HPDE6-E6E7 (cell line): ENCODE measurements at regions not wholly inside any gene's neighbourhood (a gene's known extent, or its start where the extent isn't known, plus 50 kb on each side); places are given as distances from the start of the nearest gene placed in this dataset.

Experiments
- DNase-seq: peaks from one replicate; pipeline ENCODE4 v3.0.0; 2011; ENCODE audit warnings: missing footprints; ENCODE audit errors: extremely low spot score

DNA sequence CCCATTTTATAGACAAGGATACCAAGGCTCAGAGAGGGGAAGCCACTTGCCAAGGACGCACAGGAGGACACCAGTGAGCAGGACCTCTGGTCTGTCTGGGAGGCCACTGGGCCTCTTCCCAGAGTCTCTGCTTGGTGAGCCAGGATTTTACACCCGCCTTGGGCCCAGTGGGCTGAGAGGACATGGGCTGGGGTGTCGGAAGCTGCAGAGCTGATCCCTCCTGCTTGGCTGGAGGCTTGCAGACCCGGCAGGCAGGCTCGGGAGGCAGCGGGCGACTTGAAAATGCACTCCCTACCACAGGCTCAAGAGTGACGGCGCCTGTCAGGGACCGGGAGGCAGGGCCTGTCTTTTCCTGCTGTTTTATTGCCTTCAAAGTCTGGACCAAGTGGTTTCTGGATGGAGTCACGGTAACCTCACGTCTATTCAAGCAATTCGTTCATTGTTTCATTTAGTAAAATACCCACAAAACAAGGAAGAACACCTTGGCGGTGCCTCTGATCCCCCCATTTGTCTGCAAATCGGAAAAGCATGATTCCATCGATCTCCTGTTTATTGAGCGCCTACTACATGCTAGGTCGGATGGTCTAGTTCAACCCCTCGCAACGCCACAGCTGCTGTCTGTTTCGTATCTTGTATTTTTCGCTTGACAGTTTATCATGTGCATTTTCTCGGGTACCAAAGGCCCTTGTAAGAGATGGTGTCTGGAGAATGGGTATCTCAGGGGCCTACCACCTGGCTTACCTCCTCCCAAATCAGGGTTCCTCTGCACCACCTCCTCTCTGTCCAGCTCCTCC, 108.1 kb upstream of the IER5L start:
- no peak for DNase-seq

DNA sequence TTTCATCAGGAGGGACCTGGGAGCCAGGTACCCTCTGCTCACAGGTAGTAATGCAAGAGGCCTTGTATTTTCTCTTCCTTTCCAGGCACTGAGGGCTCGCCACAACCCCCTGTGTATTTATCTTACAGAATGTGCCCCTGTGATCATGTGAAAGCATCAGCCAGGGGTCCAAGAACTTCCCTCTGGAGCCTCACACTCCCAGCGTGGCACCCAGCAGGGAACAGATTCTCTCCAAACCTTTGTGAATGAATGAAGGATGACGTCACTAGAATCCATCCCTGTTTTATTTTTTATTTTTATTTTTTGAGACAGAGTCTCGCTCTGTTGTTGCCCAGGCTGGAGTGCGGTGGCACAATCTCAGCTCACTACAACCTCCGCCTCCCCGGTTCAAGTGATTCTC, 107.3 kb upstream of the IER5L start:
- no peak for DNase-seq

DNA sequence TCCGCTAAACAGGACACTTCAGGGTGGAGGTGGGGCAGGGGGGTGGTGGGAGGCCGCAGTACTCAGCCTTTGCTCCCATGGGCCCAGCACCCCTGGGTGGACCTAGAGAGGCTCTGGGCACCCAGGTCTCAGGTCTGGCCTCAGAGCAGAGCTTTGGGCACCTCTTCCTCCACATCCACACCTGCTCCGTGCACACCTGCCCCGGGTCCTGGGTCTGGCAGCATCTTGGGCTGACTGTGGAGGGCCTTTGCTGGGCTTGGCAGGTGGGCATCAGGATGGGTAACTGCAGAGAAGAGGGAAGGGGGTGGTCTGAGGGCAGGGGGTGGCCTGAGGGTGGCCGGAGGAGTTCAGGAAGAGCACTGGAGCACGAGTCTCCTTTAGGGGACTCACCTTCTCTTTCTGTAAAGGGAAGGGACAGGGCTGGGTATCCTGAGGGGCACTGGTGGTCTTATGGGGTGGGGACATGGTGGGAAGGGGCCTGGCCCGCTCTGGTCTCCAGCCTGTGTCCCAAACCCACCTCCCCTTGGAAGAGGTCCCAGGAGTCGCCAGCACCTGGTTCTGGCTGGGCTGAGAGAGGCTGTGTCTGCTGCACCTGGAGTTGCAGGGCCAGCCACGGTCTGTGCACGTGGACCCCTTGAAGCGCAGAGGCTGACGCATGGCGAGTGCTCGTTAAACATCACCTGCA, 106.7 kb upstream of the IER5L start:
- no peak for DNase-seq

DNA sequence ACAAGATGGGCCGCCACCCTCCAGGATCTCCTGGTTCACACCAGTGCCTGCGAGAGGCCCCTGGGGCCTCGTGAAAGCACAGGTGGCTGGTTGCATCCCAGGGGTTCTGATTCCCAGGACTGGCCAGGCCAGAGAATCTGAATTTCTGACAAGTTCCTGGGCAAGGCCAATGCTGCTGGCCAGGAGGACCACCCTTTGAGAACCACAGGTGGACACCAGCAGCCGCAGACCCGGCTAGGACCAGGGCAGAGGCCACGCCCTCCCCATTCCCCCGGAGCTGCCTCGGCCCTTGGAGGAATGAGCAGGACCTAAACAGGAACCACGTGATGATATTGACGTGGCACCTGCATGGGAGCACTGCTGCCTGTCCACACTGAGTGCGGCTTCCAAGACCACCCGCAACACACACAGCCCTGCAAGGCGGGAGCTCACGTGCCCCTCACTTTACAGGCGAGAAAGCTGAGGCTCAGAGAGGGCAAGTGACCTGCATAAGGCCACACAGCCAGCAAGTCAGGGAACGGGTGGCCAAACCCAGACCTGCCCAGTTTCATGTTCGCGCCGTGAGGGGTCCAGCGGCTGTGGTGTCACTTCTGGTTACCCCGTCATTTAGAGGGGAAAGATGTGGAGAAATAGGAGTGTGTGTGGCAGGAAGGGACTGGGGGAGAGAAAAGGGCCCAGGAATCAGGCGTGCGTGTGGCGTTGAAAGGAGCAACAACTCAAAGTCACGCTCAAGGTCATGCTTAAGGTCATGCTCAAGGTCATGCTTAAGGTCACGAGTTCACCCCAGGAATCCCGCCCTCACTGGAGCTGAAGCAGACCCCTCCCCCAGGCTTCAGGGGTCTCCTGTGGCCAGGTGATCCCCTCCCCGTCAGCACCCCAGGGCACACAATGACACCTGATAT, 105.9 kb upstream of the IER5L start:
- no peak for DNase-seq

GRCh38 chr9:129283291-129283691, 105.2 kb upstream of the IER5L start:
- no peak for DNase-seq

DNA sequence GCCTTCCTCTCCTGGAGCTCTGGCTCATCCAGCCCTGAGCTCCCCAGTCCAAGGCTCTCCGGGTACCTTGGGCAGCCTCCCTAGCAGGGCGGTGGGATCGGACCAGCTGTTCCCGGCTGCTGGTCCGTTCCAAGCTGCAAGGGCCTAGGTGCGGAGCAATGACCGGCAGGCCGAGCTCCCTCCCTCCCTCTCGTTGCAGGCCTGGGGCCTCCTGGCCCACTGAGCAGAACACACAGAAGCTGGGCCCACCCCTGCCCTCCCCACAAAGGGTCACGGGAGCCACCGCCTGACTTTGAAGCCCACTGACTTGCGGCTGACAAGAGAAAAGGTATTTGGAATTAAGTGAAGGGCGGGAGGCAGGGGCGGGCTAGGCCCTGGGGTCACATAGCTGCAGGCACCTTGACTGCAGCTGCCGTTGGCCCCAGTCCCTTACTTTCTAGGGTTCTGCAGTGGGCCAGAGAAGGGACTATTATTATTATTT, 104.7 kb upstream of the IER5L start:
- DNase-seq: no peak

DNA sequence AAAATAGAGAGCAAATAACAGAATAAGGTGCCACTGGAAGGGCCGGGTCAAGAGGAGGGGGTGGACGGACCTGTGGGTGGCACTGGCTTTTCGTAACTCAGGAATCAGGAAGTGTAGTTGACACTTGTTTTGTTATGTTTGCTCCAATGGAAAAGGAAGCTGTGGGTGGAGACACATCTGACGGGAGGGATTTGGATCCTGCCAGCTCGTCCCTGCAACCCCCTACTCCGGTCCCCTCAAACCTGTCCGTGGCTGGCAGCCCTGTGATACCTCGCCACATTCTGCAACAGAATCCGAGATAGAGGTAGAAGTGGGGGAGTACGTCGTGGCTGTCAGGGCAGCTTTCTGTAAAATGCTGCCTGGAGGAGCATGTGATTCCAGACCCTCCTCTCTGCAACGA, 104.2 kb upstream of the IER5L start:
- no peak for DNase-seq

- DNase-seq: no peak
Measured at GRCh38 chr9:129281506-129282145, 103.6 kb upstream of the IER5L start.

GRCh38 chr9:129280623-129281271, 102.7 kb upstream of the IER5L start:
- DNase-seq: no peak

DNA sequence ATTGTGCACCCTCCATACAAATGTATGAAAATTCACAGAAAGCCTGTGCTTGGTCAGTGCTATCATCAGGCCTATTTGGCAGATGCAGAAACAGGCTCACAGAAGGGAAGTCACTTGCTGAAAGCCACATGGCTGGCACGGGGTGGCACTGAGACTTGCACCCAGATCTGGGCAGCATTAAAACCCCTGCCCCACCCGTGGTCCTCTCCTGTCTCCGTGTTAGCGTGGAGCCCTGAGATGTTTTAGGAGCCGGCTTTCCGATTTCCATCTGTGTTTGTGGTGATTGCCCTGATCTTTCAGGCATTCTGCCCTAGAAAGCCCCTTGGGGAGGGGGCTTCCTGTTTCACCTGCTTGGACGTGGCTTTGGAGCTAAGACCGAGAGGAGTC, 102.2 kb upstream of the IER5L start:
- DNase-seq: no peak

- peak; percentile 98 for DNase-seq
Measured at GRCh38 chr9:129278391-129279237, 100.6 kb upstream of the IER5L start.

GRCh38 chr9:129276486-129277230, 98.6 kb upstream of the IER5L start:
- DNase-seq: no peak

GRCh38 chr9:129275626-129276247, 97.7 kb upstream of the IER5L start:
- no peak for DNase-seq

DNA sequence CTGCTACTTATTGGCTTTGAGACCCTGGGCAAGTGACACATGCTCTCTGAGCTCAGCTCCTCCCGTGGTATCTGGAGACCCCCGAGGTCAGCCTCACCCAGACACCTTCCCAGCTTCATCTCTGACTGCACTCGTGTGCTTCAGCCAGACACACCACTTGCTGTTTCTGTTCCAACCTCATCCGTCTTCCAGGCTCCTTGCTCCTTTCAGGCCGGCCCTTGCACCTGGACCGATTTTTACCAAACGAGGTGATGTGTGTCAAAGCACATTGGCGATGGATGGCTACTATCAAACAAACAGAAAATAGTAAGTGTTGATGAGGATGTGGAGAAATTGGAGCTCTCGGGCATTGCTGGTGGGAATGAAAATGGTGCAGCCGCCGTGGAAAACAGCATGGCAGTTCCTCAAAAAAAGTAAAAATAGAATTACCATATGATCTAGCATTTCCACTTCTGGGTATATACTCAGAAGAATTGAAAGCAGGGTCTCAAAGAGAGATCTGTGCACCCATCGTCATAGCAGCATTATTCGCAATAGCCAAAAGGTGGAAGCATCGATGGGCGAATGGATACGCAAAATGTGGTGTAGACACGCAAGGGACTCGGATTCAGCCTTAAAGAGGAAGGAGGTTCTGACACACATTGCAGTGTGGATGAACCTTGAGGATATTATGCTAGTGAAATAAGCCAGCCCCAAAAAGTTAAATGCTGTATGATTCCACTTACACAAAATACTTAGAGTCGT, 96.1 kb upstream of the IER5L start:
- no peak for DNase-seq

GRCh38 chr9:129273136-129273895, 95.3 kb upstream of the IER5L start:
- DNase-seq: no peak

- DNase-seq: no peak
Measured at GRCh38 chr9:129272348-129273025, 94.4 kb upstream of the IER5L start.

DNA sequence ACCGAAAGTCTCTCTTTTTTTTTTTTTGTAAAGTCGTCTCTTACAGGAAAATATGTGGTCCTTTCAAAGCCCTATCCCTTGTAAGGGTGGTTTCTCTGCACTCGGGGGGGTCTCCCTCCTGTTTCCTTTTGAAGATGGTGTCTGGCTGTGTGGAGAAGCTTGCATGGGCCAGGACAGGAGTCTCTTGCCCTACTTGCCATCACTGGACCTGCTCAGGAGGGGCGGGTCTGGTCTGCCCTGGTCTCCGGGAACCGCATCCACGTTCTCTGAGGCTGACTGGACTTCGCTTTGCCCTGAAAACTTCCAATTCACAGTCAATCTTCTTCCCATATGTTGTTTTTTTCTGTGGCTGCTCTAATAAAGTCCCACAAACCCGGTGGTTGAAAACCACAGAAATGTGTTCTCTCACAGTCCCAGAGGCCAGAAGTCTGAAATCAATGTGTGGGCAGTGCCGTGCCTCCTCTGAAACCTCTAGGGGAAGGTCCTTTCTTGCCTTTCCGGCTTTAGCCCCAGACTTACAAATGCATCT, 92.9 kb upstream of the IER5L start:
- no peak for DNase-seq
